ENCODE measurements at regions not wholly inside any gene's neighbourhood (a gene's known extent, or its start where the extent isn't known, plus 50 kb on each side); places are given as distances from the start of the nearest gene placed in this dataset.

- TF ChIP-seq CTCF (IDR thresholded peaks at IDR 0.05; ENCODE audit: low read depth, low read length): no peak
- H3K4me3 ChIP-seq (ENCODE audit: low read depth, low read length): no peak overlapping the region
- CTCF ChIA-PET: no interaction called here
- DNase-seq (ENCODE audit: low read depth, low spot score): no peak
- POLR2A ChIA-PET: no interaction called here
- H3K27me3 ChIP-seq (ENCODE audit: control insufficient read depth, insufficient read depth, low read length): no peaks in the 10 kb centered on the region
- no peaks in the 10 kb centered on the region for H3K9me3 ChIP-seq (ENCODE audit: control insufficient read depth, insufficient read depth, low read length)
- no peak overlapping the region for H3K27ac ChIP-seq (ENCODE audit: low read depth, low read length)
These were observed 637.5 kb upstream of the MAN1A1 start for GRCh38 chr6:119986934-119987549.

GRCh38 chr6:119985952-119986736, 636.6 kb upstream of the MAN1A1 start:
- no peak overlapping the region for H3K27ac ChIP-seq (ENCODE audit: low read depth, low read length)
- no peak for TF ChIP-seq CTCF (IDR thresholded peaks at IDR 0.05; ENCODE audit: low read depth, low read length)
- no peak overlapping the region for H3K4me3 ChIP-seq (ENCODE audit: low read depth, low read length)
- ChIA-PET CTCF (no interaction called here), POLR2A (no interaction called here)
- no peak for DNase-seq (ENCODE audit: low read depth, low spot score)
- H3K27me3 ChIP-seq (ENCODE audit: control insufficient read depth, insufficient read depth, low read length): no peaks in the 10 kb centered on the region
- H3K9me3 ChIP-seq (ENCODE audit: control insufficient read depth, insufficient read depth, low read length): no peaks in the 10 kb centered on the region

- no peaks in the 10 kb centered on the region for H3K27me3 ChIP-seq (ENCODE audit: control insufficient read depth, insufficient read depth, low read length)
- CTCF ChIA-PET: no interaction called here
- no peak for TF ChIP-seq CTCF (IDR thresholded peaks at IDR 0.05; ENCODE audit: low read depth, low read length)
- no peaks in the 10 kb centered on the region for H3K9me3 ChIP-seq (ENCODE audit: control insufficient read depth, insufficient read depth, low read length)
- no peak overlapping the region for H3K4me3 ChIP-seq (ENCODE audit: low read depth, low read length)
- DNase-seq (ENCODE audit: low read depth, low spot score): no peak
- no peak overlapping the region for H3K27ac ChIP-seq (ENCODE audit: low read depth, low read length)
- POLR2A ChIA-PET: no interaction called here
These were observed 631.2 kb upstream of the MAN1A1 start for GRCh38 chr6:119980802-119981201.

GRCh38 chr6:119979862-119980261, 630.3 kb upstream of the MAN1A1 start:
- Histone ChIP-seq H3K4me3 (ENCODE audit: low read depth, low read length) (no peak overlapping the region), H3K27ac (ENCODE audit: low read depth, low read length) (no peak overlapping the region), H3K9me3 (ENCODE audit: control insufficient read depth, insufficient read depth, low read length) (no peaks in the 10 kb centered on the region), H3K27me3 (ENCODE audit: control insufficient read depth, insufficient read depth, low read length) (no peaks in the 10 kb centered on the region)
- ChIA-PET CTCF (interaction anchor here (0.6 to 3.1 kb wide), 5 partner anchors 22 to 850 kb away, joined by 3 to 30 read pairs (median 8); no protein-coding TSS in a partner anchor), POLR2A (no interaction called here)
- no peak; the same call in 1 of the 2 replicates for TF ChIP-seq CTCF (IDR thresholded peaks at IDR 0.05; ENCODE audit: low read depth, low read length)
- DNase-seq (ENCODE audit: low read depth, low spot score): no peak

- POLR2A ChIA-PET: no interaction called here
- CTCF ChIA-PET: interaction anchor here (1.0 to 3.1 kb wide), 7 partner anchors 11 to 849 kb away, joined by 3 to 30 read pairs (median 7); no protein-coding TSS in a partner anchor
- no peak for DNase-seq (ENCODE audit: low read depth, low spot score)
- Histone ChIP-seq H3K27ac (ENCODE audit: low read depth, low read length) (no peak overlapping the region), H3K4me3 (ENCODE audit: low read depth, low read length) (no peak overlapping the region), H3K9me3 (ENCODE audit: control insufficient read depth, insufficient read depth, low read length) (no peaks in the 10 kb centered on the region), H3K27me3 (ENCODE audit: control insufficient read depth, insufficient read depth, low read length) (no peaks in the 10 kb centered on the region)
- TF ChIP-seq CTCF (IDR thresholded peaks at IDR 0.05; ENCODE audit: low read depth, low read length): peak; percentile 65
These were observed 628.8 kb upstream of the MAN1A1 start for GRCh38 chr6:119978274-119978889.

Data from AG04450 (cell line).